OCI-LY3 (cell line): ENCODE measurements at regions not wholly inside any gene's neighbourhood (a gene's known extent, or its start where the extent isn't known, plus 50 kb on each side); places are given as distances from the start of the nearest gene placed in this dataset.

ENCODE experiments used
- H2AFZ ChIP-seq: fragments of 200-600, 300-600 bp; shearing (Covaris generic); 2 replicates; pipeline ENCODE4 v1.6.0; 2014; ENCODE audit warnings: antibody characterized with exemption, low read depth, low read length
- H3K27ac ChIP-seq: fragments of 200-600, 300-600 bp; sonication (generic); 2 replicates; pipeline ENCODE4 v1.5.1; 2014; ENCODE audit warnings: mild to moderate bottlenecking, low read length, moderate library complexity, mixed read lengths
- H3K27me3 ChIP-seq: fragments of 200-600, 300-600 bp; sonication (generic); 2 replicates; pipeline ENCODE4 v1.6.1; 2014; ENCODE audit warnings: low read depth, low read length, mixed read lengths
- H3K36me3 ChIP-seq: fragments of 200-600, 300-600 bp; sonication (generic); replicated peaks from 2 replicates; pipeline ENCODE3; 2014; ENCODE audit warnings: low read depth, low read length, mixed read lengths
- H3K4me1 ChIP-seq: fragments of 300-600, 200-600 bp; sonication (generic); 2 replicates; pipeline ENCODE4 v1.6.1; 2014; ENCODE audit warnings: low read length, mixed read lengths
- H3K4me2 ChIP-seq: fragments of 200-600, 300-600 bp; sonication (generic); 2 replicates; pipeline ENCODE4 v1.6.1; 2014; ENCODE audit warnings: low read length, mixed read lengths
- H3K4me3 ChIP-seq: fragments of 300-600, 200-600 bp; sonication (generic); 2 replicates; pipeline ENCODE4 v1.5.1; 2014; ENCODE audit warnings: antibody characterized with exemption, mild to moderate bottlenecking, low read length, moderate library complexity
- H3K79me2 ChIP-seq: fragments of 300-600, 200-600 bp; shearing (Covaris generic); 2 replicates; pipeline ENCODE4 v1.6.1; 2014; ENCODE audit warnings: mild to moderate bottlenecking, low read length, mixed read lengths
- H3K9ac ChIP-seq: fragments of 300-600, 200-600 bp; shearing (Covaris generic); 2 replicates; pipeline ENCODE4 v1.6.0; 2014; ENCODE audit warnings: mild to moderate bottlenecking, low read length, moderate library complexity
- H3K9me3 ChIP-seq: fragments of 200-600, 300-600 bp; shearing (Covaris generic); 2 replicates; pipeline ENCODE4 v1.6.1; 2014; ENCODE audit warnings: low read length, mixed read lengths; ENCODE audit not compliant: insufficient read depth
- H4K20me1 ChIP-seq: fragments of 200-600, 300-600 bp; sonication (generic); 2 replicates; pipeline ENCODE4 v1.6.1; 2016; ENCODE audit warnings: low read length, mixed read lengths; ENCODE audit not compliant: insufficient read depth
- CTCF ChIP-seq: fragments of 200-600, 300-600 bp; sonication (generic); IDR thresholded peaks from 2 replicates; pipeline ENCODE4 v1.5.1; 2014; ENCODE audit warnings: antibody characterized with exemption, low read length, low read depth
- EZH2phosphoT487 ChIP-seq: fragments of 200-600 bp; shearing (Covaris generic); IDR thresholded peaks from 2 replicates; pipeline ENCODE4 v1.6.1; 2018; ENCODE audit warnings: antibody characterized with exemption, mixed run types, low read depth

- Histone ChIP-seq H3K36me3 (no peaks in the 10 kb centered on the region), H3K4me1 (no peaks in the 10 kb centered on the region), H3K27ac (no peak overlapping the region), H3K4me3 (no peak overlapping the region), H4K20me1 (no peaks in the 10 kb centered on the region), H2AFZ (no peak overlapping the region), H3K27me3 (no peaks in the 10 kb centered on the region), H3K9me3 (no peaks in the 10 kb centered on the region), H3K79me2 (no peaks in the 10 kb centered on the region), H3K9ac (no peak overlapping the region), H3K4me2 (no peak overlapping the region)
- TF ChIP-seq CTCF (no peak), EZH2phosphoT487 (no peak)
These were observed 550.4 kb upstream of the CHAC2 start for GRCh38 chr2:53217250-53217649.

DNA sequence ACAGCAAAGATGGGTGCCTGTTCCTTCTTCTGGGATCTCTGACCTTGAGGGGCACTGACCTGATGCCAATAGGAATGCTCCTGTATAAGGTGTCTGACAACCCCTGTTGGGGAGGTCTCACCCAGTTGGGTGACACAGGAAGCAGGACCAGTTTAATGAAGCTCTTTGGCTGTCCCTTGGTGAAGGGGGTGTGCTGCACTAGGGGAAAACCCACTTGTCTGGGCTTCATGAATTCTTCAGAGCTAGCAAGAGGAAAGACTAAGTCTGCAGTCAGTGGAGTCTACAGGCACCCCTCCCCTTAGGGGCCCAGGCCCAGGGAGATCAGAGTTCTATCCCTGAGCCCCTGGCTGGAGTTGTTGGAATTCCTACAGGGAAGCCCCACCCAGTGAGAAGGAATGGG, 550.8 kb upstream of the CHAC2 start:
- Histone ChIP-seq H3K9me3 (no peaks in the 10 kb centered on the region), H3K27me3 (no peaks in the 10 kb centered on the region), H3K27ac (no peak overlapping the region), H2AFZ (no peak overlapping the region), H3K36me3 (no peaks in the 10 kb centered on the region), H3K4me1 (no peaks in the 10 kb centered on the region), H4K20me1 (no peaks in the 10 kb centered on the region), H3K4me3 (no peak overlapping the region), H3K4me2 (no peak overlapping the region), H3K9ac (no peak overlapping the region), H3K79me2 (no peaks in the 10 kb centered on the region)
- TF ChIP-seq EZH2phosphoT487 (no peak), CTCF (no peak)

- Histone ChIP-seq H3K9ac (no peak overlapping the region), H4K20me1 (no peaks in the 10 kb centered on the region), H3K4me1 (peaks cover 9% of the 10 kb centered on the region; the same call in 1 of the 2 replicates), H2AFZ (no peak overlapping the region), H3K4me3 (no peak overlapping the region), H3K27me3 (no peaks in the 10 kb centered on the region), H3K79me2 (no peaks in the 10 kb centered on the region), H3K4me2 (no peak overlapping the region), H3K27ac (no peak overlapping the region), H3K9me3 (no peaks in the 10 kb centered on the region), H3K36me3 (no peaks in the 10 kb centered on the region)
- TF ChIP-seq CTCF (no peak), EZH2phosphoT487 (no peak)
These were observed 555.0 kb upstream of the CHAC2 start for GRCh38 chr2:53212576-53212975.

GRCh38 chr2:53211201-53211774, 556.3 kb upstream of the CHAC2 start:
- no peak for TF ChIP-seq CTCF
- TF ChIP-seq EZH2phosphoT487 = no peak
- Histone ChIP-seq H3K27me3 (no peaks in the 10 kb centered on the region), H3K79me2 (no peaks in the 10 kb centered on the region), H3K9ac (no peak overlapping the region), H3K9me3 (no peaks in the 10 kb centered on the region), H2AFZ (peak overlapping the region; percentile 27; the same call in 1 of the 2 replicates), H3K4me3 (no peak overlapping the region), H3K4me2 (no peak overlapping the region), H3K36me3 (no peaks in the 10 kb centered on the region), H3K27ac (no peak overlapping the region), H4K20me1 (no peaks in the 10 kb centered on the region), H3K4me1 (peaks cover 9% of the 10 kb centered on the region; the same call in 1 of the 2 replicates)
